ENCODE measurements at regions not wholly inside any gene's neighbourhood (a gene's known extent, or its start where the extent isn't known, plus 50 kb on each side); places are given as distances from the start of the nearest gene placed in this dataset.

GRCh38 chr2:41966431-41966893 is 81.4 kb upstream of the PKDCC start:
- peak; percentile 8 for FAIRE-seq

GRCh38 chr2:41966920-41967319 is 80.9 kb upstream of the PKDCC start:
- FAIRE-seq, result no peak

- no peak for FAIRE-seq
These were observed 80.2 kb upstream of the PKDCC start for GRCh38 chr2:41967476-41968181.

GRCh38 chr2:41968182-41968578 is 79.6 kb upstream of the PKDCC start:
- no peak for FAIRE-seq

- FAIRE-seq, result no peak
These were observed 76.7 kb upstream of the PKDCC start for GRCh38 chr2:41970988-41971660.

GRCh38 chr2:41972179-41972578 is 75.6 kb upstream of the PKDCC start:
- FAIRE-seq, result no peak

GRCh38 chr2:41972819-41973218 is 75.0 kb upstream of the PKDCC start:
- no peak for FAIRE-seq

- FAIRE-seq, result no peak
These were observed 74.0 kb upstream of the PKDCC start for GRCh38 chr2:41973871-41974270.

GRCh38 chr2:41981417-41981816 is 66.4 kb upstream of the PKDCC start:
- FAIRE-seq, result no peak

- FAIRE-seq, result no peak
These were observed 62.2 kb upstream of the PKDCC start for GRCh38 chr2:41985573-41986095.

GRCh38 chr2:41989501-41990180 is 58.2 kb upstream of the PKDCC start:
- no peak for FAIRE-seq

- FAIRE-seq, result no peak
These were observed 57.6 kb upstream of the PKDCC start for GRCh38 chr2:41990245-41990644.

GRCh38 chr2:41990688-41991087 is 57.1 kb upstream of the PKDCC start:
- no peak for FAIRE-seq

- FAIRE-seq, result no peak
These were observed 55.7 kb upstream of the PKDCC start for GRCh38 chr2:41992056-41992642.

- no peak for FAIRE-seq
These were observed 55.0 kb upstream of the PKDCC start for GRCh38 chr2:41992671-41993434.

- FAIRE-seq, result no peak
These were observed 54.3 kb upstream of the PKDCC start for GRCh38 chr2:41993435-41993925.

- no peak for FAIRE-seq
These were observed 53.6 kb upstream of the PKDCC start for GRCh38 chr2:41994233-41994637.

- no peak for FAIRE-seq
These were observed 53.2 kb upstream of the PKDCC start for GRCh38 chr2:41994661-41995060.

GRCh38 chr2:41997561-41997960 is 50.3 kb upstream of the PKDCC start:
- no peak for FAIRE-seq
